HUES48 (cell line): ENCODE measurements at regions not wholly inside any gene's neighbourhood (a gene's known extent, or its start where the extent isn't known, plus 50 kb on each side); places are given as distances from the start of the nearest gene placed in this dataset.

ENCODE experiments used
- H3K27ac ChIP-seq: one replicate; pipeline ENCODE4 v1.7.0; 2013; ENCODE audit warnings: low read depth, low read length, inconsistent platforms
- H3K27me3 ChIP-seq: 2 replicates; pipeline ENCODE4 v1.6.1; 2013; ENCODE audit warnings: mild to moderate bottlenecking, low read length; ENCODE audit not compliant: control insufficient read depth, insufficient read depth
- H3K36me3 ChIP-seq: 2 replicates; pipeline ENCODE4 v1.6.1; 2013; ENCODE audit warnings: low read length; ENCODE audit not compliant: control insufficient read depth, insufficient read depth
- H3K4me1 ChIP-seq: 2 replicates; pipeline ENCODE4 v1.6.1; 2013; ENCODE audit warnings: mild to moderate bottlenecking, low read length; ENCODE audit not compliant: control insufficient read depth, insufficient read depth
- H3K4me3 ChIP-seq: 2 replicates; pipeline ENCODE4 v1.5.1; 2013; ENCODE audit warnings: mild to moderate bottlenecking, low read depth, low read length
- H3K9ac ChIP-seq: 2 replicates; pipeline ENCODE4 v1.6.1; 2013; ENCODE audit warnings: mild to moderate bottlenecking, low read depth, low read length, moderate library complexity
- H3K9me3 ChIP-seq: 2 replicates; pipeline ENCODE4 v1.6.1; 2013; ENCODE audit warnings: low read length; ENCODE audit not compliant: control insufficient read depth, insufficient read depth

DNA sequence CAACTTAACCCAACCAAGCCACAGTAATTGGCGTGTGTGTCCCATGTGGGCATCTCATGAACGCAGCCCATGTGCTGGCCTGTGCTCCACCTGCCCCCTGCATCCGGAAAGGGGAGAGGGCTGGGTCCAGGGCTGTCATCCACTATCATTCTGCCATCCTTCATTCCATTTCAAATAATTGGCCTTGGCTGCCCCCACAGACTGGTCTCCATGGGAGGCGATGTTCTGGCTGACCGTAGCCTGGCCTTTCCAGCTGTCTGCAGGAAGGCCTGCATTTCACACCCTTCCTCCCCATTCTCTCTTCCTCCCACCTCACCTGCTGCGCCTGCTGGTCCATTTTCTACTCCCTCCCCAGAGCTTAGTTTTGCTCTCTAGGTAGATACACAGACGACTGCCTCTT, 442.8 kb downstream of the COG6 start:
- no peak overlapping the region for H3K9ac ChIP-seq
- no peaks in the 10 kb centered on the region for H3K36me3 ChIP-seq
- peaks cover 10% of the 10 kb centered on the region for H3K4me1 ChIP-seq
- H3K27me3 ChIP-seq, result no peaks in the 10 kb centered on the region
- no peaks in the 10 kb centered on the region for H3K9me3 ChIP-seq
- no peak overlapping the region for H3K4me3 ChIP-seq
- no peak overlapping the region for H3K27ac ChIP-seq

DNA sequence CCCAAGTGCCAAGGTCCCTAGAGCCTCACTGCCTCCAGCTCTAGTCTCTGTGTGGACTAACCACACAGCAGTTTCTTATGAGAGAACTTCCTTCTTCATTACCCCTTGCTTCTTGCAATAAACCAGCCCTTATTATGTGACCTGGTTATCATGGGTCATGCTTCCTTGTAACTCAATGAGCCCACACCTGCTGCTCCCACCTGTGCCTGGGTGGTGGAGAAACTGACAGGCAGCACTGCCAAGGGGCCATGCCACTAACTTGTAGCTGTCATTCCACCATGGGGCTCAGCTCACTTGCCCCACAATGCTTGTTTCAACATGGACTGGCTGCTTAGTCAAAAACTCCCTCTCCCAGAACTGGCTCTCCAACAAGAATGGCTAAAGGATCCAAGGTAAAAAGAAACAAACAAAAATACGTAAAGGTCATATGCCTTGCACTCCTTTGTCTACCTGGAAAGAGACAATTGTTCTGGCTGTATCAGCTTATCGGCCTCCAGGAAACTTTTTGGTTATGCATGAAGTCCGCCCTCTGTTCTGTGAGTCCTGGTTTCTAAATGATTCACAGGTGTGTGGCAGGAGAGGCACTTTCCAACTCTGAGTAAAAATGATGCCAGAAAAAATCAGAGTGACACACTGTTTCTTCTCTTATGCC, 446.4 kb downstream of the COG6 start:
- Histone ChIP-seq H3K4me3 (no peak overlapping the region), H3K4me1 (peaks cover 7% of the 10 kb centered on the region), H3K27me3 (no peaks in the 10 kb centered on the region), H3K9me3 (no peaks in the 10 kb centered on the region), H3K9ac (no peak overlapping the region), H3K27ac (no peak overlapping the region), H3K36me3 (no peaks in the 10 kb centered on the region)

DNA sequence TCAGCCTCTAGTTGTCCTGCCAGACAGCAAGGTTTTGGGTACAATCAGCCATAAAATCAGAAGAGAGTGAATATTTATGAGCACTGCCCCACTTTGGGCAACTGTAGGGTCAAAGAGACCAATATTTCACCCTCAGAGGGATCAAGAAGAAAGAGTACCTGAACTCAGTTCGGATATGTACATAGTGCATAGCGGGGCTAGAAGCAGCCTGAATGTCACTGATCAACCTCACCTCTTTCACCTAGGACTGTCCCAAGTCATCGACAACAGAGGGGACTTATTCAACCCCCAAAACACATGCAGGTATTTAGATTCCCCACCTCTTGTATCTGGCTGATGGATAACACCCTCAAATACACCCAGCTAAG, 446.9 kb downstream of the COG6 start:
- Histone ChIP-seq H3K4me3 (no peak overlapping the region), H3K27me3 (no peaks in the 10 kb centered on the region), H3K9ac (no peak overlapping the region), H3K4me1 (peaks cover 3% of the 10 kb centered on the region; the same call in 1 of the 2 replicates), H3K9me3 (no peaks in the 10 kb centered on the region), H3K36me3 (no peaks in the 10 kb centered on the region), H3K27ac (no peak overlapping the region)

DNA sequence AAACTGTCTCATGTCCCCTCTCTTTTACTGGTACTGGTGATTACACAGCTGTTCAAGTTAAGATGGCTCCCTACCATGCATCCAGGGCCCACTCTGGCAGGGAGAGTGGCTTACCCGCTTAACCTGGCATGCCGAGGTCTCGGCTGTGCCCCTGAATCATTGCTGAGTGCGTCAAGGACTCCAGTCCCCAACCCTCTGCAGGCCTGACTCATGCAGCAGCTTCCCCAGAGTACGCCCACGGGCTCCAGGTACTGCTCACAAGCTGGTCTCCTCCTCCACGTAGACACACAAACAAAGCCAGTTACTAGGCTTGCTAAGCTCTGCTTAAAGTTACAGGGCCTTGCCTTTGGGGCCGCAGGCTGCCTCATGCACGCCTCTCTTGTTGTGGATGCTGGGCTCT, 447.4 kb downstream of the COG6 start:
- Histone ChIP-seq H3K4me1 (no peaks in the 10 kb centered on the region), H3K27me3 (no peaks in the 10 kb centered on the region), H3K4me3 (no peak overlapping the region), H3K27ac (no peak overlapping the region), H3K9me3 (no peaks in the 10 kb centered on the region), H3K9ac (no peak overlapping the region), H3K36me3 (no peaks in the 10 kb centered on the region)

GRCh38 chr13:40103864-40104263, 448.4 kb downstream of the COG6 start:
- Histone ChIP-seq H3K9ac (no peak overlapping the region), H3K4me3 (no peak overlapping the region), H3K36me3 (no peaks in the 10 kb centered on the region), H3K27me3 (no peaks in the 10 kb centered on the region), H3K27ac (no peak overlapping the region), H3K4me1 (no peaks in the 10 kb centered on the region), H3K9me3 (no peaks in the 10 kb centered on the region)

GRCh38 chr13:40105231-40105630, 449.8 kb downstream of the COG6 start:
- Histone ChIP-seq H3K36me3 (no peaks in the 10 kb centered on the region), H3K4me1 (no peaks in the 10 kb centered on the region), H3K4me3 (no peak overlapping the region), H3K27ac (no peak overlapping the region), H3K27me3 (no peaks in the 10 kb centered on the region), H3K9ac (no peak overlapping the region), H3K9me3 (no peaks in the 10 kb centered on the region)

DNA sequence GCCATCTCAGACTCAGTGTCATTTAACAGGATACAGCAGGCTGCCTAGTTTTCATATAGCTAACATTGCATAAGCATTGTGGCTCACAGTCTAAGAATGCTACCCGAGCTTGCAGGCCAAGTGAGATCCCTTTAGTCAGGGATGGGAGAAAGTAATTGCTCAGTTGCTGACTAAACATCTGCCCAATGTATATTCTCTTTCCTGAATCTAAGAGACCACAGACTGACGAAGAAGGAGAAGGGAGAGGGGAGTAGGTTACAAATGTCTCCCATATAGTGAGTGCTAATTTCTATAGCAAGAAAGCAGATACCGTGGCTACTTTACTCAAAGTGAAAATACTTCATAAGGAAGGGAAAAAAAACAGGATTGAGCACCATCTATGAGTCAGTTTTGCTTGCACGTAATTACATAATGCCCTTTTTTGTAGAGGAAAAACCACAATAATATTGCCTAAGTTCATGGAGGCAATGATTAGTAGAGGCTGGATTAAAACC, 453.9 kb downstream of the COG6 start:
- H3K4me1 ChIP-seq, result no peaks in the 10 kb centered on the region
- no peak overlapping the region for H3K27ac ChIP-seq
- H3K9me3 ChIP-seq, result no peaks in the 10 kb centered on the region
- H3K27me3 ChIP-seq, result no peaks in the 10 kb centered on the region
- no peak overlapping the region for H3K9ac ChIP-seq
- H3K36me3 ChIP-seq, result no peaks in the 10 kb centered on the region
- H3K4me3 ChIP-seq, result no peak overlapping the region

DNA sequence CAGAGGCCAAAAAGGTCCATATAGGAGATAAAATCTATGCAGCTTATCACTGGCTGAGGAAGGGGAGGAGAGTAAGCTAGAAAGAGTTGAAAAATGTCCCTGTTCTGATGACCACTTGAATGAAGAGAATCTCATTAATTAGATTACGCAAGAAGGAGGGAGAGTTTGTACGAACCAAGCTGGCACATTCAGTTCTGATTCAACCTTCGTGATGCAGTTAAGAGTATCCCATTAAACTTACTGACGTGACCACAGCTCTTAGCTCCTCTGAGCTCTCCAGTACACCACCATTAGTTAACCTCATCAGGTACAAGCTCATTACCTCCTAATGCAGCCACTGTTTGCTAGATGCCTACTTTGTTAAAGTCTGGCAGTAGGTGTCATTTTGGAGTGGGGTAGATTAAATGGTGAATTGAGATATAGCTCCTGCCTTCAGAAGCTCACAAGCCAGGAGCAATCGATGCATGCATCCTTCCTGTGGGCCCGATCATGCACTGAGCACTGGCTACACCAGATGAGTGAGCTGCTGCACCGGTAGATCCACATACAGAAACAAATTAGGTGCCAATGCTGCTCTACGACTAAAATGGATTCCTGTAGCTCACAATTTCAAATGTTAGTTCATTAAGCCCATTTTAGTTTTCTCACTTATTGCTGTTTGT, 458.3 kb downstream of the COG6 start:
- Histone ChIP-seq H3K4me1 (peaks cover 7% of the 10 kb centered on the region; the same call in 1 of the 2 replicates), H3K36me3 (no peaks in the 10 kb centered on the region), H3K9me3 (no peaks in the 10 kb centered on the region), H3K27ac (no peak overlapping the region), H3K27me3 (no peaks in the 10 kb centered on the region), H3K9ac (no peak overlapping the region), H3K4me3 (no peak overlapping the region)

GRCh38 chr13:40114305-40114896, 458.9 kb downstream of the COG6 start:
- no peaks in the 10 kb centered on the region for H3K36me3 ChIP-seq
- no peak overlapping the region for H3K4me3 ChIP-seq
- H3K9ac ChIP-seq, result no peak overlapping the region
- H3K27me3 ChIP-seq, result no peaks in the 10 kb centered on the region
- H3K27ac ChIP-seq, result peak overlapping the region; percentile 69
- no peaks in the 10 kb centered on the region for H3K9me3 ChIP-seq
- peaks cover 7% of the 10 kb centered on the region; the same call in 1 of the 2 replicates for H3K4me1 ChIP-seq

DNA sequence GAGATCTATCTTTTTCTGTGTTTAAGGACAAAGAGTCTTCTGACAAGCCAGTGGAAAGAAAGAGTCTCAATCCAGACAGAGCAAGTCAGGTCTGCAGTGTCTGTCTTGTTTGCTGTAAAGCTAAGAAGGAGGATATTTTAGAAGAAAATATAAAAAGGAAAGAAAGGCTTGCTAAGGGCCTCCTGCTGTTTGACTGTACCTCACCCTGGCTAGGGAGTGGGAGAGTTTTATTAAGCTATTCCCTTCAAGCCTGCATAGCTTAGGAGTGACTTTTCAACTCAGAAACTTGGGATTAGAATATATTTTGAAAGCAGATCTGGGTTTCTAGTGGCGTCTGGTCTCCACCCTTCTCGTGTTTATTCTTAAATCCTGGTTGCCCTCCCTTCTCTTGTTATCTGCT, 460.0 kb downstream of the COG6 start:
- Histone ChIP-seq H3K27ac (peak overlapping the region; percentile 69), H3K4me3 (no peak overlapping the region), H3K9me3 (no peaks in the 10 kb centered on the region), H3K36me3 (no peaks in the 10 kb centered on the region), H3K4me1 (peaks cover 7% of the 10 kb centered on the region; the same call in 1 of the 2 replicates), H3K9ac (no peak overlapping the region), H3K27me3 (no peaks in the 10 kb centered on the region)

GRCh38 chr13:40116008-40116407, 460.5 kb downstream of the COG6 start:
- Histone ChIP-seq H3K9me3 (no peaks in the 10 kb centered on the region), H3K27me3 (no peaks in the 10 kb centered on the region), H3K36me3 (no peaks in the 10 kb centered on the region), H3K4me1 (peaks cover 7% of the 10 kb centered on the region; the same call in 1 of the 2 replicates), H3K4me3 (no peak overlapping the region), H3K9ac (no peak overlapping the region), H3K27ac (peak overlapping the region; percentile 69)
